ENCODE measurements at regions not wholly inside any gene's neighbourhood (a gene's known extent, or its start where the extent isn't known, plus 50 kb on each side); places are given as distances from the start of the nearest gene placed in this dataset.

- TF ChIP-seq CTCF (IDR thresholded peaks at IDR 0.05) (no peak), POLR2A (IDR thresholded peaks at IDR 0.05) (no peak), POLR2AphosphoS5 (IDR thresholded peaks at IDR 0.05; ENCODE audit: insufficient read depth in 1 of 2, low read depth in 1 of 2) (no peak)
Measured at GRCh38 chr3:78507196-78507984, 1260.4 kb downstream of the ROBO1 start.

All from vagina (tissue), 2 donors.